IMR-90 (cell line): ENCODE measurements at regions not wholly inside any gene's neighbourhood (a gene's known extent, or its start where the extent isn't known, plus 50 kb on each side); places are given as distances from the start of the nearest gene placed in this dataset.

ENCODE experiments used
- BHLHE40 ChIP-seq: fragments of 150-350 bp; IDR thresholded peaks from 2 replicates; pipeline ENCODE4 v1.6.1; 2016; ENCODE audit warnings: mild to moderate bottlenecking, low read depth, low read length
- CEBPB ChIP-seq: IDR thresholded peaks from 2 replicates; pipeline ENCODE4 v1.6.1; 2012; ENCODE audit warnings: low read depth, low read length, improper control_type of control experiment
- CTCF ChIP-seq: conservative IDR thresholded peaks from 2 replicates; pipeline ENCODE4 v1.5.1; 2012; ENCODE audit warnings: mild to moderate bottlenecking, low read depth, low read length, improper control_type of control experiment
- FOS ChIP-seq: fragments of 150-350 bp; IDR thresholded peaks from 2 replicates; pipeline ENCODE4 v1.6.1; 2016; ENCODE audit warnings: low read depth, low read length
- MXI1 ChIP-seq: IDR thresholded peaks from 2 replicates; pipeline ENCODE4 v1.6.1; 2012; ENCODE audit warnings: low read depth, mild to moderate bottlenecking, low read length, moderate library complexity, borderline replicate concordance
- POLR2A ChIP-seq: IDR thresholded peaks from 2 replicates; pipeline ENCODE4 v1.6.1; 2012; ENCODE audit warnings: mild to moderate bottlenecking, low read depth, low read length
- RAD21 ChIP-seq: IDR thresholded peaks from 2 replicates; pipeline ENCODE4 v1.6.1; 2012; ENCODE audit warnings: low read length, improper control_type of control experiment
- RCOR1 ChIP-seq: IDR thresholded peaks from 2 replicates; pipeline ENCODE4 v1.6.1; 2012; ENCODE audit warnings: mild to moderate bottlenecking, low read length, improper control_type of control experiment; ENCODE audit not compliant: insufficient replicate concordance
- RFX5 ChIP-seq: IDR thresholded peaks from 2 replicates; pipeline ENCODE4 v1.8.0; 2012; ENCODE audit warnings: low read depth, mild to moderate bottlenecking, low read length, moderate library complexity
- SMC3 ChIP-seq: fragments of 150-350 bp; IDR thresholded peaks from 2 replicates; pipeline ENCODE4 v1.6.1; 2016; ENCODE audit warnings: low read depth, mild to moderate bottlenecking, antibody characterized with exemption, low read length, moderate library complexity

GRCh38 chr2:196242131-196242620 is 70.8 kb upstream of the STK17B start:
- no peak for TF ChIP-seq POLR2A
- TF ChIP-seq CTCF, result no peak
- TF ChIP-seq RCOR1, result no peak
- TF ChIP-seq CEBPB, result peak; percentile 46; the same call in 1 of the 2 replicates
- no peak for TF ChIP-seq RFX5
- no peak for TF ChIP-seq SMC3
- no peak for TF ChIP-seq MXI1
- TF ChIP-seq RAD21, result no peak
- TF ChIP-seq BHLHE40, result no peak
- TF ChIP-seq FOS, result no peak
